Activated T-helper 2 cell treated with anti-CD3 and anti-CD28 coated beads, Interferon-gamma antibody, Interleukin-2, Interleukin-4, amounts not matched to agents 10 μg/mL and 5 μg/mL and 100 μg/mL, durations not matched to agents 14 hours and 24 hours and 36 hours (primary cell): ENCODE measurements at regions not wholly inside any gene's neighbourhood (a gene's known extent, or its start where the extent isn't known, plus 50 kb on each side); places are given as distances from the start of the nearest gene placed in this dataset.

Experiments used
- DNase-seq: peaks from one replicate; pipeline ENCODE4 v3.0.0; 2021; ENCODE audit warnings: low spot score
- H3K27ac Mint-ChIP-seq: one replicate; pipeline ENCODE4 v1.8.0; 2021; ENCODE audit warnings: mixed read lengths
- H3K27me3 Mint-ChIP-seq: one replicate; pipeline ENCODE4 v1.8.0; 2021; ENCODE audit warnings: low read depth, mixed read lengths
- H3K36me3 Mint-ChIP-seq: one replicate; pipeline ENCODE4 v1.8.0; 2021; ENCODE audit warnings: low read depth, mixed read lengths
- H3K4me1 Mint-ChIP-seq: one replicate; pipeline ENCODE4 v1.8.0; 2021; ENCODE audit warnings: low read depth, mixed read lengths
- H3K4me3 Mint-ChIP-seq: one replicate; pipeline ENCODE4 v1.8.0; 2021; ENCODE audit warnings: low read depth, mild to moderate bottlenecking, moderate library complexity, mixed read lengths
- H3K9me3 Mint-ChIP-seq: one replicate; pipeline ENCODE4 v1.8.0; 2021; ENCODE audit warnings: mixed read lengths
- intact Hi-C: fragments of 100-400 bp; cut with micrococcal nuclease; formaldehyde crosslinking; loops from one replicate; pipeline ENCODE4 v1.15.1; 2023

GRCh38 chr1:59233444-59233843 is 63.5 kb upstream of the FGGY start:
- H3K27me3 Mint-ChIP-seq = peaks cover 2% of the 10 kb centered on the region
- no peak overlapping the region for H3K27ac Mint-ChIP-seq
- H3K36me3 Mint-ChIP-seq = no peaks in the 10 kb centered on the region
- H3K4me3 Mint-ChIP-seq = no peak overlapping the region
- H3K9me3 Mint-ChIP-seq = no peaks in the 10 kb centered on the region
- no peaks in the 10 kb centered on the region for H3K4me1 Mint-ChIP-seq
- no peak for DNase-seq
- intact Hi-C loops = no loop called here

- Mint-ChIP-seq H3K9me3 (no peaks in the 10 kb centered on the region), H3K27ac (no peak overlapping the region), H3K4me1 (no peaks in the 10 kb centered on the region), H3K27me3 (peaks cover 10% of the 10 kb centered on the region), H3K4me3 (no peak overlapping the region), H3K36me3 (no peaks in the 10 kb centered on the region)
- intact Hi-C loops = no loop called here
- no peak for DNase-seq
These were observed 60.0 kb upstream of the FGGY start for GRCh38 chr1:59236721-59237545.

GRCh38 chr1:59237900-59238299 is 59.0 kb upstream of the FGGY start:
- DNase-seq = no peak
- Mint-ChIP-seq H3K27me3 (peaks cover 10% of the 10 kb centered on the region), H3K9me3 (no peaks in the 10 kb centered on the region), H3K4me3 (no peak overlapping the region), H3K27ac (no peak overlapping the region), H3K36me3 (no peaks in the 10 kb centered on the region), H3K4me1 (no peaks in the 10 kb centered on the region)
- intact Hi-C loops = no loop called here

DNA sequence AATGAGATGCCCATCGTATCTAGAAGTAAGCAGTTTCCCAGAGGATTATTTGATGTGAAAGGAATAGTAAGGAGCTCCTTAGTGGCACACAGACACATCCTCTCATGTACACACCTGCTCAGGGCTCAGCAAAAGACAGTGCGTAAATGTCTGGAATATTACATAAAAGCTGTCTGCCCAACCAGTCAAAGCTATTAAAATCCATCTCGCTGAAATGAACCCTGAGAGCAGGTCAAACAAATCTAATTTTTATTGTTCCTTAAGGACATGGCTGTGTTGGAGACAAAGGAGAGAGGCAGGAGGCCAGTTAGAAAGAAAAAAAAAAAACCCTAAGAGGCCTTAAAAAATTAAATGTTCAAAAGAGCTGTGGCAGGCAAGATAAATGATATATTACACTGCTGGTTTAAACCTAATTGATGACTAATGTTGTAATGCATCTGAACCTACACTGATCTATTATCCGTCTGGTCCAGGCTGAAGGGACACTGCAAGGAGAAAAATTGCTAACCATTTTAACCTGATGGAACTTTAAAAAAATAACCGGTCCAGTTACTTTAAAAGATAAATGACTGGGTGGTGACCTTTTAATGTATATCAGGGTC is 58.5 kb upstream of the FGGY start:
- Mint-ChIP-seq H3K4me1 (no peaks in the 10 kb centered on the region), H3K27me3 (peaks cover 10% of the 10 kb centered on the region), H3K36me3 (no peaks in the 10 kb centered on the region), H3K4me3 (no peak overlapping the region), H3K27ac (no peak overlapping the region), H3K9me3 (no peaks in the 10 kb centered on the region)
- no peak for DNase-seq
- intact Hi-C loops = no loop called here

DNA sequence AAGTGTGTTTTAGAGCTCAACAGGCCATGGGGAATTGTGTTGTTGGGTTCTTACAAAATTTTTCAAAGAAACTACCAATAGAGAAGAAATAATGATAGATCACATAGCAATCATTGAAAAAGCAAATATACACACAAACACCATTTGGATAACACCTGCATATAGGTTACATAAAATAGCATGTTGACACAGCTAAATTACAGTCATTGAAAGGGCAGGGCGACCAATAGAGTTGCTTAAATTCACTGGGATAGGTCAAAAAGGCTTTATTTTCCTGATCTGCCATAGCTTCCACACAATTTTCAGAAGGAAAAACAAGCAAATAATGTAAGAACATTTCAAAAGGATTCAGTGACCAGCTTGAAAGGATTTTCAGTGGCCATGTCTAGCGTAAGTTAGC is 57.9 kb upstream of the FGGY start:
- no peak overlapping the region for H3K27ac Mint-ChIP-seq
- no peak for DNase-seq
- intact Hi-C loops = no loop called here
- H3K27me3 Mint-ChIP-seq = peaks cover 12% of the 10 kb centered on the region
- no peak overlapping the region for H3K4me3 Mint-ChIP-seq
- H3K9me3 Mint-ChIP-seq = peaks cover 3% of the 10 kb centered on the region
- H3K36me3 Mint-ChIP-seq = no peaks in the 10 kb centered on the region
- no peaks in the 10 kb centered on the region for H3K4me1 Mint-ChIP-seq

DNA sequence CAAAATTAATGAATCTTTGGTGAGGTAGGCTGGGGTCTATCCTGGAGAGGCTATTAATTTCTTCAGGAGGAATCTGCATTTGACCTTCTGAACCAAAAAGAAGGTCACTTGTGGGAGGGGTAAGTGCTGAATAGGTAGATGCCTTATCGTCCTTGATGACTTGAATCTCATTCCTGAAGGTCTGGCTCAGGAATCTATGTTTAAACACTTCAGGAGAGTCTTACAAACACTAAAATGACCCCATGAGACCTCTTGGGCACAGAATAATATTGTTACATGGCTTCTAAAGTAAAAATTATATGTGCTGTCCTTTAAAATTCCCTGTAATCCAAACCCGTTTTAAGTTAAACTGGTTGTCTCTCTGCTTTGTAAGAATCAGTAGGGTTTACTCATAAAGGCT is 55.0 kb upstream of the FGGY start:
- intact Hi-C loops = no loop called here
- Mint-ChIP-seq H3K27me3 (peaks cover 10% of the 10 kb centered on the region), H3K4me3 (no peak overlapping the region), H3K9me3 (peaks cover 10% of the 10 kb centered on the region), H3K4me1 (no peaks in the 10 kb centered on the region), H3K27ac (no peak overlapping the region), H3K36me3 (no peaks in the 10 kb centered on the region)
- no peak for DNase-seq

- peaks cover 10% of the 10 kb centered on the region for H3K27me3 Mint-ChIP-seq
- intact Hi-C loops = no loop called here
- H3K4me3 Mint-ChIP-seq = no peak overlapping the region
- no peaks in the 10 kb centered on the region for H3K4me1 Mint-ChIP-seq
- H3K27ac Mint-ChIP-seq = no peak overlapping the region
- no peak for DNase-seq
- H3K36me3 Mint-ChIP-seq = no peaks in the 10 kb centered on the region
- H3K9me3 Mint-ChIP-seq = peaks cover 10% of the 10 kb centered on the region
These were observed 54.5 kb upstream of the FGGY start for GRCh38 chr1:59242370-59242769.

DNA sequence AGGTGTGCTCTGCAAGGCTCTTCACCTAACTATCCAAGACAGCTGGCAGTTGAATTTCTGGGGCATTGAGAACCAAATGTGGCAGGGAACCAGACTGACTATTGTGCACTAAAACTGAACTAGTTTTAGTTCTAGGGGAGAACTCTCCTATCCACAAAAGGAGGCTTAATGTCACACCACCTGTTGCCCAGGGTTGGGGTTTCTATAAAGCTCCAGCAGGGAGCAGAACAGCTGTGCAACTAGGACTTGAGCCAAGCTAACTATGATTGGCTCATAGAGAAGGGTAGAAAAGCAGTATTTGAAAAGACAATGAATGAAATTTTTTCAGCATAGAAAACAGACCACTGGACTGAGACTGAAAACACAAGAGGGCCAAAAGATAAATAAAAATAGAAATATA is 53.3 kb upstream of the FGGY start:
- H3K9me3 Mint-ChIP-seq = peaks cover 10% of the 10 kb centered on the region
- no peaks in the 10 kb centered on the region for H3K36me3 Mint-ChIP-seq
- H3K27ac Mint-ChIP-seq = no peak overlapping the region
- intact Hi-C loops = no loop called here
- H3K27me3 Mint-ChIP-seq = peaks cover 10% of the 10 kb centered on the region
- no peaks in the 10 kb centered on the region for H3K4me1 Mint-ChIP-seq
- no peak overlapping the region for H3K4me3 Mint-ChIP-seq
- no peak for DNase-seq

- Mint-ChIP-seq H3K4me3 (no peak overlapping the region), H3K9me3 (peaks cover 10% of the 10 kb centered on the region), H3K36me3 (no peaks in the 10 kb centered on the region), H3K27ac (no peak overlapping the region), H3K4me1 (no peaks in the 10 kb centered on the region), H3K27me3 (peaks cover 10% of the 10 kb centered on the region)
- no peak for DNase-seq
- intact Hi-C loops = no loop called here
These were observed 52.9 kb upstream of the FGGY start for GRCh38 chr1:59243978-59244377.

DNA sequence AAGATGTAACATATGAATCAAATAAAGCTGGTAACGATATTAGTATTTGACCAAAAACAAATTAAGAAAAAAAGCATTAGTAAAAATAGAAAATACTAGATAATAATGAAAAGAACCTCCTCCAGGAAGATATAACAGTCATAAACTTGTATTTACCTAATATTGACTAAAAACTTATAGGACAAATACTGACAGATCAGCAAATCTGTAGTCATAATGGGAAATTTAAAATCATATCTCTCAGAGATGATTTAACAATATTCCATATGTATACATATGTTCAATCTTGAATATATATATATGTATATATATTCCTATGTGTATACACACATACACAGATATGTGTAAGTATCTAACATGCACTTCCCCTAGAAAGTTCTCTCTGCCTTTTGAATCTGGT is 52.0 kb upstream of the FGGY start:
- Mint-ChIP-seq H3K9me3 (peaks cover 10% of the 10 kb centered on the region), H3K27me3 (peaks cover 6% of the 10 kb centered on the region), H3K4me3 (no peak overlapping the region), H3K27ac (no peak overlapping the region), H3K4me1 (no peaks in the 10 kb centered on the region), H3K36me3 (no peaks in the 10 kb centered on the region)
- intact Hi-C loops = no loop called here
- DNase-seq = no peak
